ENCODE measurements at regions not wholly inside any gene's neighbourhood (a gene's known extent, or its start where the extent isn't known, plus 50 kb on each side); places are given as distances from the start of the nearest gene placed in this dataset.

DNA sequence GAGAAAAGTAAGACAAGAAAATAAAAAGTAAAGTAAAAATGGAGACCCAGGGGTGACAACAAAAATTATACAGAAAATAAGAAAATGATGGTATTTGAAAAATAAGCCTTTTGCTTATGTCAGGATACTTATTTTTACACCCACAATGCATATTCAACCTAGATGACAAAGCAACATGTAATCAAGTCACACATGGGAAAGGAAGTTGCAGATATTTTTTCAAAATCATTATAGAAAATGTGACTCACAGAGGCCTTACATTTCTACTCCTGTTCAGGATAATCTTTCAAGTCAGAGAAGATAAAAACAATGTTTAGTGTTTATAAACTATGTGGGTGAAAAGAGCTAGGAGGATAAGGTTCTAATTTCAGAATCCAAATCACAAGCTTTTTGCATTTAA lies 275.3 kb upstream of the UBE2E3 start:
- TF ChIP-seq, protein P1, sequence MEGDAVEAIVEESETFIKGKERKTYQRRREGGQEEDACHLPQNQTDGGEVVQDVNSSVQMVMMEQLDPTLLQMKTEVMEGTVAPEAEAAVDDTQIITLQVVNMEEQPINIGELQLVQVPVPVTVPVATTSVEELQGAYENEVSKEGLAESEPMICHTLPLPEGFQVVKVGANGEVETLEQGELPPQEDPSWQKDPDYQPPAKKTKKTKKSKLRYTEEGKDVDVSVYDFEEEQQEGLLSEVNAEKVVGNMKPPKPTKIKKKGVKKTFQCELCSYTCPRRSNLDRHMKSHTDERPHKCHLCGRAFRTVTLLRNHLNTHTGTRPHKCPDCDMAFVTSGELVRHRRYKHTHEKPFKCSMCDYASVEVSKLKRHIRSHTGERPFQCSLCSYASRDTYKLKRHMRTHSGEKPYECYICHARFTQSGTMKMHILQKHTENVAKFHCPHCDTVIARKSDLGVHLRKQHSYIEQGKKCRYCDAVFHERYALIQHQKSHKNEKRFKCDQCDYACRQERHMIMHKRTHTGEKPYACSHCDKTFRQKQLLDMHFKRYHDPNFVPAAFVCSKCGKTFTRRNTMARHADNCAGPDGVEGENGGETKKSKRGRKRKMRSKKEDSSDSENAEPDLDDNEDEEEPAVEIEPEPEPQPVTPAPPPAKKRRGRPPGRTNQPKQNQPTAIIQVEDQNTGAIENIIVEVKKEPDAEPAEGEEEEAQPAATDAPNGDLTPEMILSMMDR (IDR thresholded peaks at IDR 0.05), result no peak
- TF ChIP-seq, protein P2, sequence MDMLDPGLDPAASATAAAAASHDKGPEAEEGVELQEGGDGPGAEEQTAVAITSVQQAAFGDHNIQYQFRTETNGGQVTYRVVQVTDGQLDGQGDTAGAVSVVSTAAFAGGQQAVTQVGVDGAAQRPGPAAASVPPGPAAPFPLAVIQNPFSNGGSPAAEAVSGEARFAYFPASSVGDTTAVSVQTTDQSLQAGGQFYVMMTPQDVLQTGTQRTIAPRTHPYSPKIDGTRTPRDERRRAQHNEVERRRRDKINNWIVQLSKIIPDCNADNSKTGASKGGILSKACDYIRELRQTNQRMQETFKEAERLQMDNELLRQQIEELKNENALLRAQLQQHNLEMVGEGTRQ (IDR thresholded peaks at IDR 0.05; ENCODE audit: borderline replicate concordance, low read depth, low read length), result no peak
- TF ChIP-seq YY1 (IDR thresholded peaks at IDR 0.05; ENCODE audit: low read depth), result no peak
- TF ChIP-seq RAD21 (IDR thresholded peaks at IDR 0.05; ENCODE audit: low read length), result no peak

Measured in SK-N-SH (cell line).